HepG2 (cell line): ENCODE measurements at regions not wholly inside any gene's neighbourhood (a gene's known extent, or its start where the extent isn't known, plus 50 kb on each side); places are given as distances from the start of the nearest gene placed in this dataset.

Experiments used
- ATAC-seq: fragments of 200-7000 bp; cut with Tn5 transposase; 3 replicates; pipeline ENCODE4 v1.9.1; 2020; ENCODE audit warnings: mild to moderate bottlenecking, moderate library complexity
- BruUV-seq: library from RNA; stranded (reverse); fragments of 400-500 nt; replicated peaks from 2 replicates; lab custom pipeline; 2021; lab: Mats Ljungman, UMichigan
- CTCF ChIA-PET: fragments of 300-600 bp; formaldehyde crosslinking; extraction: SDS; loops from one replicate; lab custom pipeline; 2021; ENCODE audit warnings: low total read pairs, inconsistent platforms, low intra/inter-chr PET ratio; lab: Yijun Ruan, JAX
- POLR2A ChIA-PET: fragments of 350-600 bp; sonication (Branson Sonifier 250); formaldehyde crosslinking; loops from one replicate; lab custom pipeline; 2020; ENCODE audit warnings: antibody characterized with exemption, inconsistent platforms; lab: Yijun Ruan, JAX
- DNase-seq: peaks from one replicate; pipeline ENCODE4 v3.0.0-alpha.2; 2015; ENCODE audit warnings: low spot score
- FAIRE-seq: peaks from 3 replicates; lab custom pipeline; 2011; peaks lifted over from hg19 to GRCh38; lab: Jason Lieb, UNC
- H2AFZ ChIP-seq: one replicate; pipeline ENCODE4 v1.6.1; 2011; ENCODE audit warnings: low read length, inconsistent platforms
- H3K27ac ChIP-seq: fragments of 300-600 bp; 3 replicates; pipeline ENCODE4 v1.8.0; 2011; ENCODE audit warnings: mixed run types, mild to moderate bottlenecking, mixed read lengths, low read length, inconsistent platforms; ENCODE audit not compliant: insufficient read depth; ENCODE audit errors: extremely low read length
- H3K27me3 ChIP-seq, 2 experiments: fragments of 200-600 bp in 1 of 2; 2 replicates in 1 of 2; 3 replicates in 1 of 2; pipeline versions ENCODE4 v1.6.0 to v1.8.0; 2011; ENCODE audit warnings: low read length in 2 of 2, mild to moderate bottlenecking in 2 of 2, moderate library complexity in 2 of 2, inconsistent platforms in 1 of 2; ENCODE audit not compliant: insufficient read depth in 2 of 2, control insufficient read depth in 1 of 2
- H3K36me3 ChIP-seq, 2 experiments: fragments of 200-600 bp in 1 of 2; replicated peaks in 1 of 2; 2 replicates in 1 of 2; 3 replicates in 1 of 2; pipeline versions ENCODE4 v1.5.1 to v1.8.0; 2011; ENCODE audit warnings: low read length in 2 of 2, inconsistent platforms in 1 of 2; ENCODE audit not compliant: insufficient read depth in 2 of 2, control insufficient read depth in 1 of 2
- H3K4me1 ChIP-seq: 2 replicates; pipeline ENCODE4 v1.5.1; 2012; ENCODE audit warnings: low read length, inconsistent platforms; ENCODE audit not compliant: insufficient read depth
- H3K4me2 ChIP-seq: 2 replicates; pipeline ENCODE4 v1.6.0; 2011; ENCODE audit warnings: low read depth, low read length, inconsistent platforms
- H3K4me3 ChIP-seq, 3 experiments: fragments of 200-600 bp in 1 of 3; sonication (generic), shearing (Covaris generic) in 1 of 3; replicated peaks in 1 of 3; 2 replicates each; pipeline ENCODE4 v1.5.1; 2011 to 2016; ENCODE audit warnings: low read length in 3 of 3, inconsistent platforms in 2 of 3, low read depth in 2 of 3, mild to moderate bottlenecking in 2 of 3, control low read depth in 1 of 3, mixed read lengths in 1 of 3; ENCODE audit not compliant: insufficient read depth in 1 of 3
- H3K79me2 ChIP-seq: one replicate; pipeline ENCODE4 v1.6.1; 2011; ENCODE audit warnings: low read length, inconsistent platforms; ENCODE audit not compliant: insufficient read depth
- H3K9ac ChIP-seq: 2 replicates; pipeline ENCODE4 v1.6.0; 2011; ENCODE audit warnings: mild to moderate bottlenecking, low read depth, low read length, inconsistent platforms; ENCODE audit not compliant: insufficient read depth
- H3K9me3 ChIP-seq: 2 replicates; pipeline ENCODE4 v1.5.1; 2012; ENCODE audit warnings: mild to moderate bottlenecking, low read length
- H4K20me1 ChIP-seq: 2 replicates; pipeline ENCODE4 v1.6.0; 2011; ENCODE audit warnings: inconsistent platforms, mild to moderate bottlenecking, low read length, moderate library complexity; ENCODE audit not compliant: insufficient read depth
- MAFF ChIP-seq: IDR thresholded peaks from 2 replicates; pipeline ENCODE4 v1.6.1; 2011; ENCODE audit warnings: low read depth, low read length, improper control_type of control experiment
- MAFK ChIP-seq, 2 experiments: IDR thresholded peaks in 1 of 2; conservative IDR thresholded peaks in 1 of 2; 2 replicates each; pipeline ENCODE4 v1.6.1; 2011; ENCODE audit warnings: improper control_type of control experiment in 2 of 2, low read length in 2 of 2
- MAZ ChIP-seq, 2 experiments: sonication (generic) in 1 of 2; formaldehyde crosslinking in 1 of 2; IDR thresholded peaks; 2 replicates each; pipeline versions ENCODE4 v1.5.0 to v1.6.1; 2012 to 2020; ENCODE audit warnings: low read depth in 2 of 2, mild to moderate bottlenecking in 2 of 2, borderline replicate concordance in 1 of 2, improper control_type of control experiment in 1 of 2, low read length in 1 of 2, missing genetic modification reagents in 1 of 2, moderate library complexity in 1 of 2
- SMARCC2 ChIP-seq: fragments of 450-650 bp; IDR thresholded peaks from 2 replicates; pipeline ENCODE4 v1.6.1; 2017; ENCODE audit warnings: antibody characterized with exemption, mild to moderate bottlenecking
- ZNF12 ChIP-seq: sonication (generic); formaldehyde crosslinking; IDR thresholded peaks from 2 replicates; pipeline ENCODE4 v1.5.0; 2020; ENCODE audit warnings: missing genetic modification reagents
- ZNF275 ChIP-seq: sonication (generic); formaldehyde crosslinking; IDR thresholded peaks from 2 replicates; pipeline ENCODE4 v1.8.0; 2022; ENCODE audit warnings: missing genetic modification reagents, mild to moderate bottlenecking, inconsistent platforms, borderline replicate concordance
- ZNF280D ChIP-seq: sonication (generic); formaldehyde crosslinking; IDR thresholded peaks from 2 replicates; pipeline ENCODE4 v1.5.1; 2020; ENCODE audit warnings: mild to moderate bottlenecking, missing genetic modification reagents
- ZNF776 ChIP-seq: sonication (generic); formaldehyde crosslinking; IDR thresholded peaks from 2 replicates; pipeline ENCODE4 v1.4.0; 2020; ENCODE audit warnings: mild to moderate bottlenecking, missing genetic modification reagents
- WGBS: methylation state at CpG from one replicate; pipeline ENCODE4 v1.1.6; 2017; ENCODE audit warnings: low lambda C conversion rate; 5-methylcytosine and 5-hydroxymethylcytosine counted together
- in situ Hi-C: cut with HindIII; loops from 2 replicates; pipeline ENCODE4 v1.10.0; 2017; ENCODE audit warnings: low pct_unique_long_range_greater_than_20kb; ENCODE audit not compliant: extremely low pct_ligation_motif_present
- intact Hi-C: fragments of 100-400 bp; cut with micrococcal nuclease; formaldehyde crosslinking; loops from one replicate; pipeline ENCODE4 v1.10.0; 2022; ENCODE audit not compliant: unreplicated experiment
- TF ChIP-seq, protein P1 (sequence below): sonication (generic); formaldehyde crosslinking; IDR thresholded peaks from 2 replicates; pipeline ENCODE4 v1.8.0; 2022; ENCODE audit warnings: mild to moderate bottlenecking, missing genetic modification reagents, moderate library complexity
- TF ChIP-seq, protein P2 (sequence below): sonication (generic); formaldehyde crosslinking; conservative IDR thresholded peaks from 2 replicates; pipeline ENCODE4 v1.5.0; 2020; ENCODE audit warnings: missing genetic modification reagents
- TF ChIP-seq, protein P3 (sequence below): sonication (generic); formaldehyde crosslinking; IDR thresholded peaks from 2 replicates; pipeline ENCODE4 v1.4.0; 2020; ENCODE audit warnings: mild to moderate bottlenecking, missing genetic modification reagents

DNA sequence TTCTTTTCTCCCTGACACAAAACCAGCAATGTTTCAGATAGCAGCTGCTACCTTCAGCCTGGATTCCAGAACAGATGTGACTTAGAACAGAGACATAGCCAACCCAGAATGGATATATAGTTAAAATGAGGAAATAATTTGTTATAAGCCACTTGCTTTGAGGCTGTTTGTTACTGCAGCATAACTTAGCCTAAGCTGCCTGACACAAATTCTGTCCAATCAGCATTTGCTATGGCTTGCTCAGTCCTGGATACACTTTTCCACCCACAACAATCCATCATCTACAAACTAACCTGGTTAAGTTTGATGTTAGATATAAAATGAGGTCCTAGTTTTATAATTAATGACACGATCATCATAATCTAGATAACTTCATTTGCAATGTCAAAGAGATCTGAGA lies 480.4 kb downstream of the NR4A2 start:
- peak; percentile 78 for TF ChIP-seq MAFF
- TF ChIP-seq SMARCC2, result no peak
- TF ChIP-seq, protein P1, sequence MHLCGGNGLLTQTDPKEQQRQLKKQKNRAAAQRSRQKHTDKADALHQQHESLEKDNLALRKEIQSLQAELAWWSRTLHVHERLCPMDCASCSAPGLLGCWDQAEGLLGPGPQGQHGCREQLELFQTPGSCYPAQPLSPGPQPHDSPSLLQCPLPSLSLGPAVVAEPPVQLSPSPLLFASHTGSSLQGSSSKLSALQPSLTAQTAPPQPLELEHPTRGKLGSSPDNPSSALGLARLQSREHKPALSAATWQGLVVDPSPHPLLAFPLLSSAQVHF (CRISPR knock-in tag), result no peak
- TF ChIP-seq, protein P2, sequence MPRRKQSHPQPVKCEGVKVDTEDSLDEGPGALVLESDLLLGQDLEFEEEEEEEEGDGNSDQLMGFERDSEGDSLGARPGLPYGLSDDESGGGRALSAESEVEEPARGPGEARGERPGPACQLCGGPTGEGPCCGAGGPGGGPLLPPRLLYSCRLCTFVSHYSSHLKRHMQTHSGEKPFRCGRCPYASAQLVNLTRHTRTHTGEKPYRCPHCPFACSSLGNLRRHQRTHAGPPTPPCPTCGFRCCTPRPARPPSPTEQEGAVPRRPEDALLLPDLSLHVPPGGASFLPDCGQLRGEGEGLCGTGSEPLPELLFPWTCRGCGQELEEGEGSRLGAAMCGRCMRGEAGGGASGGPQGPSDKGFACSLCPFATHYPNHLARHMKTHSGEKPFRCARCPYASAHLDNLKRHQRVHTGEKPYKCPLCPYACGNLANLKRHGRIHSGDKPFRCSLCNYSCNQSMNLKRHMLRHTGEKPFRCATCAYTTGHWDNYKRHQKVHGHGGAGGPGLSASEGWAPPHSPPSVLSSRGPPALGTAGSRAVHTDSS (CRISPR knock-in tag), result no peak
- TF ChIP-seq ZNF12 (CRISPR knock-in tag), result peak; percentile 68; the same call in 1 of the 2 replicates
- TF ChIP-seq MAFK (conservative IDR thresholded peaks at IDR 0.05 in 1 of 2, IDR thresholded peaks at IDR 0.05 in 1 of 2; ENCODE audit: low read length in 2 of 2), result peak; percentile 81 to 82
- TF ChIP-seq, all 625 proteins: peak for 3
- no peak overlapping the region for H3K27ac ChIP-seq
- H3K79me2 ChIP-seq, result no peaks in the 10 kb centered on the region
- ChIA-PET CTCF (no interaction called here), POLR2A (no interaction called here)
- no peak overlapping the region for H3K4me2 ChIP-seq
- no peak overlapping the region for H3K9ac ChIP-seq
- DNase-seq (no peak), FAIRE-seq (no peak), ATAC-seq (no peak)
- H3K4me3 ChIP-seq, result no peak overlapping the region
- no peak overlapping the region for H2AFZ ChIP-seq
- intact Hi-C loops, result no loop called here
- H3K27me3 ChIP-seq, result no peaks in the 10 kb centered on the region
- BruUV-seq, result no TSS peak
- in situ Hi-C loops, result no loop called here
- no peaks in the 10 kb centered on the region for H3K9me3 ChIP-seq
- no peaks in the 10 kb centered on the region for H4K20me1 ChIP-seq
- H3K4me1 ChIP-seq, result no peaks in the 10 kb centered on the region
- H3K36me3 ChIP-seq, result no peaks in the 10 kb centered on the region
- 0% methylated on average over 1 of the region's 1 CpG for WGBS

- FAIRE-seq, result no peak
- CTCF ChIA-PET, result no interaction called here
- TF ChIP-seq, protein P3, sequence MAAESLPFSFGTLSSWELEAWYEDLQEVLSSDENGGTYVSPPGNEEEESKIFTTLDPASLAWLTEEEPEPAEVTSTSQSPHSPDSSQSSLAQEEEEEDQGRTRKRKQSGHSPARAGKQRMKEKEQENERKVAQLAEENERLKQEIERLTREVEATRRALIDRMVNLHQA (CRISPR knock-in tag), result no peak
- TF ChIP-seq ZNF275 (CRISPR knock-in tag) (no peak), ZNF280D (no peak), ZNF776 (CRISPR knock-in tag) (no peak), MAZ (IDR thresholded peaks at IDR 0.05; ENCODE audit: borderline replicate concordance, low read depth, low read length) (no peak), MAZ (CRISPR knock-in tag; IDR thresholded peaks at IDR 0.05; ENCODE audit: low read depth) (no peak), ZNF12 (CRISPR knock-in tag) (no peak)
Measured at GRCh38 chr2:155846259-155846658, 486.3 kb downstream of the NR4A2 start.

More at GRCh38 chr2:155846259-155846658, 486.3 kb downstream of the NR4A2 start:
- H3K27me3 ChIP-seq, result no peaks in the 10 kb centered on the region
- POLR2A ChIA-PET, result no interaction called here
- H4K20me1 ChIP-seq, result no peaks in the 10 kb centered on the region
- no peak overlapping the region for H3K4me3 ChIP-seq
- intact Hi-C loops, result no loop called here
- no peaks in the 10 kb centered on the region for H3K9me3 ChIP-seq
- no peaks in the 10 kb centered on the region for H3K4me1 ChIP-seq
- no peak overlapping the region for H3K9ac ChIP-seq
- in situ Hi-C loops, result no loop called here
- H3K27ac ChIP-seq, result no peak overlapping the region
- BruUV-seq, result no TSS peak
- ATAC-seq (no peak), DNase-seq (no peak)
- H3K4me2 ChIP-seq, result no peak overlapping the region
- H3K79me2 ChIP-seq, result no peaks in the 10 kb centered on the region
- no peak overlapping the region for H2AFZ ChIP-seq
- H3K36me3 ChIP-seq, result no peaks in the 10 kb centered on the region
